HepG2 (cell line): ENCODE measurements at regions not wholly inside any gene's neighbourhood (a gene's known extent, or its start where the extent isn't known, plus 50 kb on each side); places are given as distances from the start of the nearest gene placed in this dataset.

Experiments used
- CC2D1A ChIP-seq: sonication (generic); formaldehyde crosslinking; IDR thresholded peaks from 2 replicates; pipeline ENCODE4 v1.8.1; 2023; ENCODE audit warnings: mild to moderate bottlenecking, missing genetic modification reagents
- CTCF ChIP-seq: sonication (generic); formaldehyde crosslinking; IDR thresholded peaks from 2 replicates; pipeline ENCODE4 v1.5.0; 2020; ENCODE audit warnings: mild to moderate bottlenecking, missing genetic modification reagents, moderate library complexity
- ZNF232 ChIP-seq: sonication (generic); formaldehyde crosslinking; IDR thresholded peaks from 2 replicates; pipeline ENCODE4 v1.4.0; 2020; ENCODE audit warnings: missing genetic modification reagents, borderline replicate concordance

- TF ChIP-seq ZNF232 (CRISPR knock-in tag) (no peak), CC2D1A (CRISPR knock-in tag) (no peak), CTCF (no peak)
These were observed 82.6 kb downstream of the NENF start for GRCh38 chr1:212515329-212515760.
